SH-SY5Y (cell line): ENCODE measurements at regions not wholly inside any gene's neighbourhood (a gene's known extent, or its start where the extent isn't known, plus 50 kb on each side); places are given as distances from the start of the nearest gene placed in this dataset.

Experiments used
- GATA2 ChIP-seq: IDR thresholded peaks from 2 replicates; pipeline ENCODE4 v1.6.1; 2011; ENCODE audit warnings: mild to moderate bottlenecking, low read depth, low read length
- GATA3 ChIP-seq: IDR thresholded peaks from 2 replicates; pipeline ENCODE4 v1.6.1; 2011; ENCODE audit warnings: low read depth, mild to moderate bottlenecking, low read length, moderate library complexity

- TF ChIP-seq GATA3 (no peak), GATA2 (no peak)
Observed at GRCh38 chrX:17994429-17994828, 133.3 kb upstream of the RAI2 start.
